DOHH2 (cell line): ENCODE measurements at regions not wholly inside any gene's neighbourhood (a gene's known extent, or its start where the extent isn't known, plus 50 kb on each side); places are given as distances from the start of the nearest gene placed in this dataset.

Experiments used
- H3F3A ChIP-seq: fragments of 200-600 bp; sonication (generic), shearing (Covaris generic); 2 replicates; pipeline ENCODE4 v1.6.0; 2016; ENCODE audit warnings: antibody characterized with exemption, mild to moderate bottlenecking; ENCODE audit not compliant: control insufficient read depth, insufficient read depth
- H3K27ac ChIP-seq: fragments of 200-600 bp; sonication (generic); 2 replicates; pipeline ENCODE4 v1.5.1; 2014; ENCODE audit warnings: low read depth, mild to moderate bottlenecking, low read length, moderate library complexity
- H3K27me3 ChIP-seq: fragments of 200-600 bp; sonication (generic); 2 replicates; pipeline ENCODE4 v1.6.1; 2014; ENCODE audit warnings: mild to moderate bottlenecking, low read length, mixed read lengths; ENCODE audit not compliant: control insufficient read depth
- H3K36me3 ChIP-seq: fragments of 200-600 bp; sonication (generic); 2 replicates; pipeline ENCODE4 v1.6.1; 2014; ENCODE audit warnings: mild to moderate bottlenecking, low read length, moderate library complexity, mixed read lengths; ENCODE audit not compliant: control insufficient read depth
- H3K4me1 ChIP-seq: fragments of 200-600 bp; sonication (generic); 2 replicates; pipeline ENCODE4 v1.6.1; 2014; ENCODE audit warnings: mild to moderate bottlenecking, low read length, mixed read lengths; ENCODE audit not compliant: control insufficient read depth
- H3K4me2 ChIP-seq: fragments of 200-600 bp; sonication (generic); 2 replicates; pipeline ENCODE4 v1.6.0; 2014; ENCODE audit warnings: mild to moderate bottlenecking, low read length, moderate library complexity
- H3K4me3 ChIP-seq: fragments of 200-600 bp; sonication (generic); 2 replicates; pipeline ENCODE4 v1.5.1; 2014; ENCODE audit warnings: mild to moderate bottlenecking, low read length, mixed read lengths
- H3K79me2 ChIP-seq: fragments of 200-600 bp; sonication (generic); 2 replicates; pipeline ENCODE4 v1.6.1; 2014; ENCODE audit warnings: mild to moderate bottlenecking, low read length, mixed read lengths; ENCODE audit not compliant: control insufficient read depth
- H3K9me2 ChIP-seq: fragments of 200-600 bp; sonication (generic); replicated peaks from 2 replicates; pipeline ENCODE4 v1.6.1; 2014; ENCODE audit warnings: mild to moderate bottlenecking, low read length, mixed read lengths; ENCODE audit not compliant: control insufficient read depth
- H3K9me3 ChIP-seq: fragments of 200-600 bp; sonication (generic); 2 replicates; pipeline ENCODE4 v1.6.1; 2014; ENCODE audit warnings: antibody characterized with exemption, low read length, mixed read lengths; ENCODE audit not compliant: control insufficient read depth, insufficient read depth
- H4K20me1 ChIP-seq: fragments of 200-600 bp; sonication (generic); 2 replicates; pipeline ENCODE4 v1.6.0; 2014; ENCODE audit warnings: low read depth, mild to moderate bottlenecking, antibody characterized with exemption, low read length, moderate library complexity; ENCODE audit not compliant: control insufficient read depth, insufficient read depth
- EZH2phosphoT487 ChIP-seq: fragments of 200-600 bp; sonication (generic); IDR thresholded peaks from 2 replicates; pipeline ENCODE4 v1.6.1; 2017; ENCODE audit warnings: borderline replicate concordance, mild to moderate bottlenecking, antibody characterized with exemption, low read length, moderate library complexity, mixed read lengths
- TF ChIP-seq, protein P1 (sequence below): fragments of 200-600 bp; sonication (generic); IDR thresholded peaks from one replicate; pipeline ENCODE4 v1.5.1; 2014; ENCODE audit warnings: antibody characterized with exemption, mild to moderate bottlenecking, low read depth, low read length; ENCODE audit not compliant: poor library complexity, severe bottlenecking

GRCh38 chr12:115693970-115694369 is 583.5 kb downstream of the MED13L start:
- Histone ChIP-seq H3K27me3 (no peaks in the 10 kb centered on the region), H3F3A (no peaks in the 10 kb centered on the region), H4K20me1 (no peaks in the 10 kb centered on the region), H3K9me2 (no peaks in the 10 kb centered on the region), H3K36me3 (no peaks in the 10 kb centered on the region), H3K4me3 (no peak overlapping the region), H3K4me2 (no peak overlapping the region), H3K27ac (no peak overlapping the region), H3K79me2 (no peaks in the 10 kb centered on the region), H3K4me1 (no peaks in the 10 kb centered on the region), H3K9me3 (no peaks in the 10 kb centered on the region)
- TF ChIP-seq, protein P1, sequence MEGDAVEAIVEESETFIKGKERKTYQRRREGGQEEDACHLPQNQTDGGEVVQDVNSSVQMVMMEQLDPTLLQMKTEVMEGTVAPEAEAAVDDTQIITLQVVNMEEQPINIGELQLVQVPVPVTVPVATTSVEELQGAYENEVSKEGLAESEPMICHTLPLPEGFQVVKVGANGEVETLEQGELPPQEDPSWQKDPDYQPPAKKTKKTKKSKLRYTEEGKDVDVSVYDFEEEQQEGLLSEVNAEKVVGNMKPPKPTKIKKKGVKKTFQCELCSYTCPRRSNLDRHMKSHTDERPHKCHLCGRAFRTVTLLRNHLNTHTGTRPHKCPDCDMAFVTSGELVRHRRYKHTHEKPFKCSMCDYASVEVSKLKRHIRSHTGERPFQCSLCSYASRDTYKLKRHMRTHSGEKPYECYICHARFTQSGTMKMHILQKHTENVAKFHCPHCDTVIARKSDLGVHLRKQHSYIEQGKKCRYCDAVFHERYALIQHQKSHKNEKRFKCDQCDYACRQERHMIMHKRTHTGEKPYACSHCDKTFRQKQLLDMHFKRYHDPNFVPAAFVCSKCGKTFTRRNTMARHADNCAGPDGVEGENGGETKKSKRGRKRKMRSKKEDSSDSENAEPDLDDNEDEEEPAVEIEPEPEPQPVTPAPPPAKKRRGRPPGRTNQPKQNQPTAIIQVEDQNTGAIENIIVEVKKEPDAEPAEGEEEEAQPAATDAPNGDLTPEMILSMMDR: no peak
- TF ChIP-seq EZH2phosphoT487: no peak

DNA sequence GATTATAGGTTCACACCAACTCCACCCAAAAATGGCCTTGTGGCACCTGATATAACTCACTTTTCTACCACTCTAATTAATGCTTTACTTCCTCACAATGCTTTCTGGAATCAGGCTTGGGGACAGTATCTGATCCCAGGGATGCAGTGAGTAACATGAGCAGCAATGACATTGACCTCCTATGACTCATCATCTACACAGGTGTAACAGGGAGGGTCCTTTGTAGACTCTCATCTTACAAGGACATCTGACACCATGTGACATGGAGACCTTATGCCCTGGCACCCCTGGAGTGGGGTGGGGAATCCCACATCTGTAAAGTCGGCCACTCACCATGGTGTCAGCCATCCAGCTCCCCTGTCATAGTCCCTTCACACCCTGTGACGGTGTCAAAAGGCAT is 586.4 kb downstream of the MED13L start:
- Histone ChIP-seq H3K4me1 (no peaks in the 10 kb centered on the region), H4K20me1 (no peaks in the 10 kb centered on the region), H3K4me2 (no peak overlapping the region), H3K79me2 (no peaks in the 10 kb centered on the region), H3K4me3 (no peak overlapping the region), H3K36me3 (no peaks in the 10 kb centered on the region), H3F3A (no peaks in the 10 kb centered on the region), H3K27me3 (no peaks in the 10 kb centered on the region), H3K9me3 (no peaks in the 10 kb centered on the region), H3K9me2 (no peaks in the 10 kb centered on the region), H3K27ac (no peak overlapping the region)
- TF ChIP-seq, protein P1: no peak
- no peak for TF ChIP-seq EZH2phosphoT487

DNA sequence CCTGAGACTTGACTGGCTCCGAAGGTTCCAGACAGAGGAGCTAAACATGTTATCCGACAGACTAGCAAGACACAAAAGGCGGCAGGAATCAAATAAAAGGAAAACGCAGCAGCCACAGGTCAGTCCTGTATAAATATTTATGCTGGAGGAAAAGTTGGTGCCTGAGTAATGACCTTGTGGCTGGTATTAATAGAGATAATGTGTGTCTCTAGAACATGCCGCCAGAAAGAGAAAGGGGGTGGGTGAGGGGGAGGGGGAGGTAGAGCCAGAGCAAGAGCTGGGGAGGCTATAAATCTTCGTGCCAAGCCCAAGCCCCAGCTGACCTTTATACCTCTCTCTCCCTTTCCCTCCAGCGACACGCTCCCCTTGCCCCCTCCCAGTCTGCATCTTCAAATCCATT is 590.4 kb downstream of the MED13L start:
- no peaks in the 10 kb centered on the region for H3K9me2 ChIP-seq
- no peaks in the 10 kb centered on the region for H3K36me3 ChIP-seq
- TF ChIP-seq, protein P1: no peak
- TF ChIP-seq EZH2phosphoT487: no peak
- H4K20me1 ChIP-seq: no peaks in the 10 kb centered on the region
- H3K9me3 ChIP-seq: no peaks in the 10 kb centered on the region
- H3K79me2 ChIP-seq: no peaks in the 10 kb centered on the region
- no peak overlapping the region for H3K4me3 ChIP-seq
- no peaks in the 10 kb centered on the region for H3K4me1 ChIP-seq
- H3K27ac ChIP-seq: no peak overlapping the region
- H3F3A ChIP-seq: no peaks in the 10 kb centered on the region
- no peaks in the 10 kb centered on the region for H3K27me3 ChIP-seq
- no peak overlapping the region for H3K4me2 ChIP-seq

GRCh38 chr12:115683240-115683780 is 594.2 kb downstream of the MED13L start:
- Histone ChIP-seq H3K79me2 (no peaks in the 10 kb centered on the region), H3K27ac (no peak overlapping the region), H3K36me3 (no peaks in the 10 kb centered on the region), H3K27me3 (no peaks in the 10 kb centered on the region), H3K4me1 (no peaks in the 10 kb centered on the region), H4K20me1 (no peaks in the 10 kb centered on the region), H3K4me3 (no peak overlapping the region), H3K4me2 (no peak overlapping the region), H3K9me3 (no peaks in the 10 kb centered on the region), H3K9me2 (no peaks in the 10 kb centered on the region), H3F3A (no peaks in the 10 kb centered on the region)
- TF ChIP-seq, protein P1: no peak
- no peak for TF ChIP-seq EZH2phosphoT487
